ENCODE measurements at regions not wholly inside any gene's neighbourhood (a gene's known extent, or its start where the extent isn't known, plus 50 kb on each side); places are given as distances from the start of the nearest gene placed in this dataset.

GRCh38 chr3:168574455-168575158 lies 478.9 kb upstream of the GOLIM4 start:
- intact Hi-C loops (cut with DNase I), result no loop called here
- ATAC-seq, result no peak
- DNase-seq (ENCODE audit: low spot score), result no peak

DNA sequence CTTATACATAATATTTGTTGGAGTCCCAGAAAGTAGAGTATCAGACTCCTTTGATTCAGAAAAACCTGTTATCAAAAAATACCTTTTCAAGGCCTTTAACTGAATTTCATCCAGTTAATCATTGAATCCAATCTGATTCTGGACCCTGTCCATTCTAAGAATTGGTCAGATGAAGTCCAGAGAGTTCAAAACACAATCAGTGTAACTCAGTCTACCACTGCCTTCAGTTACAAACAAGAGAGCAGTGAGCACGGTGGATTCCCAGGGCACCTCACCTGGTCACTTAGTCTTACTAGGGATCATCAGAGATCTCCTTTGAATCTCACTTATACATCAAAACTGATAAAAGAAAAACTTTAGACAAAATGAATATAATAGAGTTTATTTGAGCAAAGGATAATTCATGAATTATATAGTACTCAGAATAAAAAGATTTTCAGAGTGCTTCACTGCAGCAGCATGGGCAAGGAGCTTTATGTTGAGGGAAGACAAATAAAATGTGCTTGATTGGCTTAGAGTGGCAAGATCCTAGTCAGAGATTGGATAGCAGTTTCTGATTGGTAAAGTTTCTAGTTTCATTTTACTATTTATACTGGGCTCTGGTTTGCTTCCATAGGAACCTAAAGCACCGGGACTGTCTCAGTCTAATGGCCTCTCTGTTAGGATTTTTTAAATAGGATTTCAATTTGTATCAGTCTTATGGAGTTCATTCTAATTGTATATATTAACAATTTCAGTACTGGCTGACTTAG lies 474.9 kb upstream of the GOLIM4 start:
- ATAC-seq (no peak), DNase-seq (ENCODE audit: low spot score) (no peak)
- intact Hi-C loops (cut with DNase I), result no loop called here

DNA sequence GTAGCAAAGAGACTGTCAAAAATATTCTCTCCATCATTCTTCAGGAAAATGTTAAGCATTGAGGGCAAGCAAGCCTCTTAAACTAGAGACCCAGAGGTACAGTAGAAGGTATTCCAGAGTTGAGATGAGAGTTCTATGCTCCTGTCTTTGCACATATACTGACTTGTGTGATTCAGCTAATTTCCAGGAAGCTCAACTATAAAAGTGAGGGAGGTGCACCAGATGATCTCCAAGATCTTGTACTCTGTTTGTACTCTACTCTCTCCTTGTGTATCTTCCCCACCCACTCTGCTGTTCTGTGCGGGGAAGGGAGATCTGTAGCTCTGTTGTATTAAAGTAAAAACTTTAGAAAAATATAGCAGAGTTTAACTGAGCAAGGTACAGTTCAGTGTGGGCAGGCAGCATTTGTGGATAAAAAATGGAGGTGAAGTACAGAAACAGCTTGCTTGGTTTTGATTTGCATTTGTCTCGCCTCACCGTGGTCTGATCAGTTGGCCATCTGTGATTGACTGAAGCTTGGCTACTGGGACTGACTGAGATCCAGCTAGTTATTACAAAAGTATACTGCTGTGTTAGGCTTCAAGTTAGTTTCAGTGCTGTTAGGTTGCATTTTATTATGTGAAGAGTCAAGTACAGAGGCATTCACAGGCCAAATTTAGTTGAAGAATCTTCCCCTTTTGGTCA lies 463.1 kb upstream of the GOLIM4 start:
- DNase-seq (ENCODE audit: low spot score), result no peak
- intact Hi-C loops (cut with DNase I), result no loop called here

DNA sequence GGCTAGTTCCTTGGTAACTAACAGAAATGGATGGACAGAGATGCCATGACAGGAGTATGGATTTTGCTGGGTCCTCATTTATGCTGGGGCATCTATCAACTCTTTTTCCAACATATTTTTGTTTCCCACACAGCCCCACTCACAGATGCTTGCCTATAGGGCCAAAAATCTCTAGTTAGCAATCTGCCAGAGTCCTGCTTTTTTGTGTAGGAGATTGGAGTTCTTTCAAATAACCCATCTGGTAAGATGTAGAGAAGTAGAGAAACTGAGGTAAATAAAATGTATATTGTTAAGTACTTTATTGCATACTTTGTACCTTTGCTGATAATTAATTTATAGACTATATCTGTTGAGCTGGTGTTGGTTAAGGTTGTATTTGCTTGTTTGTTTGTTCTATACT lies 456.5 kb upstream of the GOLIM4 start:
- DNase-seq (ENCODE audit: low spot score) (no peak), ATAC-seq (no peak)
- intact Hi-C loops (cut with DNase I), result no loop called here

More for the DNA sequence above, 463.1 kb upstream of the GOLIM4 start:
- ATAC-seq, result no peak

DNA sequence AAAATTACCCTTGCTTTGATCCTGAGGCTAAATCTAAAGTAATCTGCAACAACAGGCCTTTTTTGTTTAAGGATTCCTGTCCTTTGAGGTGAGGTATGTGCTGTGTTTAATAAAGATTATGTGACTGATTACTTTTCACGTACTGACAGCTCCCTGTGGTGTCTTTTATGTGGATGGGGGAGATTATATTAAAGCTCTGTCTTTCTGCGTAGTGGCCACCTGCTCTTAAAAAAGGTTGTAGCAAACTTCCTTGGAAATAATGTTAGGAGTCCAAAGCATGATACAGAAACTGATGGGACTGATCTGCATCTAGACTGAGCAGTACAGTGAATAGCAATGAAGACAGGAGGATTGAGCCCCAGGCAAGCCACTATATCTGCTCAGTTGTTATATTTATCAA lies 453.0 kb upstream of the GOLIM4 start:
- ATAC-seq, result no peak
- intact Hi-C loops (cut with DNase I), result no loop called here
- DNase-seq (ENCODE audit: low spot score), result no peak

DNA sequence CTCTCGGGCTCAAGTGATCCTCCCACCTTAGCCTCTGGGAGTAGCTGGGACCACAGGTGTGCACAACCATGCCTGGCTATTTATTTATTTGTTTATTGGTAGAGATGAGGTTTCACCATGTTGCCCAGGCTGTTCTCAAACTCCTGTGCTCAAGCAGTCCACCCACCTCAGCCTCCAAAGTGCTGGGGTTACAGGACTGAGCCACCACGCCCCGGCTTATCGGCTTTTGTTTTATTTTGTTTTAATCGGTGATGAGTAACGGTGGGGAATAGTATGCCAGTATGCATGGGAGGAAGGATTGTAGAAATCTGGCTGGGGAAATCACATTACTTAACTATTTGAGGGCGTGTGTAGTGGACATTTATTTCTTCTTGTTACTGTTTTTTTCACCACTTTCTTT lies 451.0 kb upstream of the GOLIM4 start:
- no peak for DNase-seq (ENCODE audit: low spot score)
- ATAC-seq, result no peak
- intact Hi-C loops (cut with DNase I), result no loop called here

GRCh38 chr3:168545591-168545990 lies 449.9 kb upstream of the GOLIM4 start:
- ATAC-seq (no peak), DNase-seq (ENCODE audit: low spot score) (no peak)
- intact Hi-C loops (cut with DNase I), result no loop called here

GRCh38 chr3:168544097-168544957 lies 448.6 kb upstream of the GOLIM4 start:
- intact Hi-C loops (cut with DNase I), result no loop called here
- no peak for ATAC-seq
- no peak for DNase-seq (ENCODE audit: low spot score)

- no peak for DNase-seq (ENCODE audit: low spot score)
- ATAC-seq, result no peak
- intact Hi-C loops (cut with DNase I), result no loop called here
Measured at GRCh38 chr3:168540726-168541125, 445.0 kb upstream of the GOLIM4 start.

- DNase-seq (ENCODE audit: low spot score), result no peak
- intact Hi-C loops (cut with DNase I), result no loop called here
- ATAC-seq, result no peak
Measured at GRCh38 chr3:168539909-168540308, 444.2 kb upstream of the GOLIM4 start.

DNA sequence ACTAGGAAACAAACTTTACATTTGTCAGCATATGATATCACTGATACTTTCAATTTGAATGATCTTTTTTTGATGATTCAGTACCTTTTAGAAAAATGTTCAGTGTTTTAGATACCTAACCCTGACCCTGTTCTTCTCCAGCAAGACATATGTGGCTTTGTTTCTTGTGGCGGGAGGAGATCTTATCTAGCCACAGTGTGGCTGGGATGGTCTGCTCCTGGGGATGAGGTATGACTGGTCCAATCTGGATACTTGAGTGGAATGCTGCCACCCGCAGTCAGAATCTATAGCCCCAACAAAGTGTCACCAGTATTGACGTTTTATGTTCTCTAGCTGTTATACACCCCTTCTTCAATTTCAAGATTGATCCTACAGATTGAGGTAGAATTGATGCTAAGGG lies 439.0 kb upstream of the GOLIM4 start:
- ATAC-seq, result no peak
- intact Hi-C loops (cut with DNase I), result no loop called here
- no peak for DNase-seq (ENCODE audit: low spot score)

- DNase-seq (ENCODE audit: low spot score) (no peak), ATAC-seq (no peak)
- intact Hi-C loops (cut with DNase I), result no loop called here
Measured at GRCh38 chr3:168533600-168533999, 437.9 kb upstream of the GOLIM4 start.

- ATAC-seq, result no peak
- intact Hi-C loops (cut with DNase I), result no loop called here
Measured at GRCh38 chr3:168532135-168532534, 436.4 kb upstream of the GOLIM4 start.

GRCh38 chr3:168531116-168531515 lies 435.4 kb upstream of the GOLIM4 start:
- intact Hi-C loops (cut with DNase I), result no loop called here
- no peak for ATAC-seq

More at GRCh38 chr3:168532135-168532534, 436.4 kb upstream of the GOLIM4 start:
- no peak for DNase-seq (ENCODE audit: low spot score)

DNA sequence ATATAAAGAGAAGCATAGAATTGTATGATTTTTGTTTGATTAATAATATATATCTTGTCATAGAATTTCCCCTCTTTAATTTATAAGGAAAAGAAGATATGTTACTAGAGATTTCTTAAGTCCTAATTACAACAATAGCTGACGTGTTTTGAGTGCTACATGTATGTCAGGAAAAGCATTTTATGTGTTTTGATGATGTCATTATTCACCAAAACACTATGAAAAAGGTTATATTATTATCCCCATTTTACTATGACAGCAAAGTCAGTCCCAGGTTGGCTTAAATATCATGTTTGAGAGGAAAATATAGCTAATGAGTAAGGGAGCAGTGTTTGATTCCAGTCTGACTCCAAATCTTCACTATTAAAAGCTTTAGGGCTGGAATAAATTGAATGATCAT lies 428.4 kb upstream of the GOLIM4 start:
- DNase-seq (ENCODE audit: low spot score) (no peak), ATAC-seq (no peak)
- intact Hi-C loops (cut with DNase I), result no loop called here

More at GRCh38 chr3:168531116-168531515, 435.4 kb upstream of the GOLIM4 start:
- no peak for DNase-seq (ENCODE audit: low spot score)

DNA sequence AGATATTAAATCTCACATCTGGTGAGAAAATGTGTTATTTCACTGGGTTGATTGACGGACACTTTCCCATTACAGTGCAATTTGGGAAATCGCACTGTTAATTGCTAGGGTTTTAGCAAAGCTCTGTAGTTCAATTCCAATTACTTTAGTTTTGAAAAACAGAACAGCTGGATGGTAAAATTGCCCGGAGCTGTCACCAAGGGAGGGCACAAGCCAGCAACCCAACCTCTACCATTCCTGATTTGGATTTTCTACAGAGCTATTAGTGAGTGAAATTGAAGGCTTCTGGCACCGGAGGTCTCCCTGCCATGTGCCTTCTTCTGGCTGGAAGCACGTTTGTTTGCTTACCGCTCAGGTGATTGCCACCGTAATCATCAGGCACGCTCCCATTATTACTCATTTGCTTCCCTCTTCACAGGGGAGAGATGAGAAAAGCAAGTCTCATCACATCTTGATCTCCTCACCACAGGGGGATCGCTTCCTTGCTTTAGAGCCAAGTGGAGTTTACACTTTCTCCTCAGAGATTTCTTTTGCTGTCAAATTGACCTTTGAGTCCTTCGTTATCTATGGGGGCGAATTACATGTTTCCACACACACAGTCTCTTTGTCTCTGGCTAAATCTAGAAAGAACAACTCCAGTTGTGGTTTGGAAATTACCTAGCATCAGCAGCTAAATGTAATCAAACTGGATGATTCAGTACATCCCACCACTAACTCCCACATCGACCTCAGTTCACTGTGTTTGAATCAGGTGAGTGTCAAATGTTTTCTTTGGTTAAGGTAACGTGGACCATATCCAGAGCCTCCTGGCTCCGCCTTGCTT lies 421.7 kb upstream of the GOLIM4 start:
- DNase-seq (ENCODE audit: low spot score) (no peak), ATAC-seq (no peak)
- intact Hi-C loops (cut with DNase I), result no loop called here

DNA sequence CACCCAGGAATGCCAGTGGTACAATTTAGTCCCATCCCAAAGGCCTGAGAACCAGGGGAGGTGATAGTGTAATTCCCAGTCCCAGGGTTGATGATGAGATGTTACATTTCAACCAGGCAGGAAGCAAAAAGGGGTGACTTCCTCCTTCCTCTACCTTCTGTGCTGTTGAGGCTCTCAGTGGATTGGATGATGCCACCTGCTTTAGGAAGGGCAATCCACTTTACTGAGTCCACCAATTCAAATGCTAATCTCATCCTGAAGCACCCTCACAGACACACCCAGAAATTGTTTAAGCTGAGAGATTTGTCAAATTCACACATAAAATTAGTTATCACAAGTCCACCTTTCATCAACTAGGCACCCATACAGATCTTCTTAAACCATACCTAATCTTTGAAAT lies 418.5 kb upstream of the GOLIM4 start:
- intact Hi-C loops (cut with DNase I), result no loop called here
- no peak for ATAC-seq
- no peak for DNase-seq (ENCODE audit: low spot score)

- intact Hi-C loops (cut with DNase I), result no loop called here
- DNase-seq (ENCODE audit: low spot score) (no peak), ATAC-seq (no peak)
Measured at GRCh38 chr3:168512802-168513201, 417.1 kb upstream of the GOLIM4 start.
